ENCODE measurements at regions not wholly inside any gene's neighbourhood (a gene's known extent, or its start where the extent isn't known, plus 50 kb on each side); places are given as distances from the start of the nearest gene placed in this dataset.

DNA sequence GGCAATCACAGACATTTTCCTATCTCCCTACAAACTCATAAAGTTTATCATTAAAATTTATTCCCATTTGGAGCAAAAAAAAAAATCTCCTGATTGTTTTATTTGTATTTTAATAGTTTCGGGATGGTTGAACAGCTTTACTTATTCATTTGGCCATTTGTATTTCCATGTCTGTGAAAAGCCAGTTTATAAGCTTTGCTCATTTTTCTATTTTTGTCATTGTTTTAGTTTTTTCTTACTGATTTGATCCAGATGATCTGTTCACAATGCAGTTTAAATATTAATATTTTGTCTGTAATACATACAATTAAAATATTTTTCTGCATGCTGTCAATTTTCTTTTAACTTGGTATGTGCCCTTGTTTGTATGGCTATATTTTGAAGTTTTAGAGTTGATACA is 65.2 kb upstream of the CCN2 start:
- ChIA-PET CTCF (interaction anchor here in 1 of 2 donors (0.5 kb wide), 1 partner anchor 106 kb away, joined by 6 read pairs; no protein-coding TSS in a partner anchor), POLR2A (no interaction called here)
- no peak overlapping the region for H3K4me3 ChIP-seq (ENCODE audit: control insufficient read depth in 1 of 2, extremely low read depth in 1 of 2, low read length in 1 of 2)
- Mint-ChIP-seq H3K36me3 (no peaks in the 10 kb centered on the region), H3K9me3 (no peaks in the 10 kb centered on the region), H3K4me3 (no peak overlapping the region), H3K27ac (no peak overlapping the region), H3K27me3 (no peaks in the 10 kb centered on the region), H3K4me1 (no peaks in the 10 kb centered on the region)
- DNase-seq (no peak), ATAC-seq (replicated peaks in 1 of 4) (no peak)
- H3K27me3 ChIP-seq (replicated peaks in 1 of 2; ENCODE audit: control insufficient read depth in 2 of 2, extremely low read depth in 1 of 2, insufficient read depth in 2 of 2, low read length in 1 of 2): no peaks in the 10 kb centered on the region
- no peaks in the 10 kb centered on the region for H3K36me3 ChIP-seq (ENCODE audit: control insufficient read depth in 2 of 2, extremely low read depth in 1 of 2, insufficient read depth in 1 of 2, low read length in 1 of 2)
- no peak overlapping the region for H3K27ac ChIP-seq (ENCODE audit: low read length)
- no CpG with 5 or more reads among the region's 1 CpG for WGBS (ENCODE audit: insufficient coverage)
- no peaks in the 10 kb centered on the region for H3K9me3 ChIP-seq
- H3K4me1 ChIP-seq (ENCODE audit: control insufficient read depth in 1 of 2, extremely low read depth in 1 of 2, insufficient read depth in 2 of 2, low read length in 2 of 2): no peaks in the 10 kb centered on the region

GRCh38 chr6:132011582-132011981 is 60.4 kb upstream of the CCN2 start:
- no peak for DNase-seq
- WGBS (ENCODE audit: insufficient coverage): no CpG with 5 or more reads among the region's 2 CpGs
- no peaks in the 10 kb centered on the region for H3K27me3 Mint-ChIP-seq
- ChIA-PET CTCF (no interaction called here), POLR2A (interaction anchor here in 1 of 2 donors (0.6 kb wide), 1 partner anchor 93 kb away, joined by 5 read pairs; no protein-coding TSS in a partner anchor)
- H3K4me3 ChIP-seq (ENCODE audit: control insufficient read depth in 1 of 2, extremely low read depth in 1 of 2, low read length in 1 of 2): no peak overlapping the region
- H3K4me1 ChIP-seq (ENCODE audit: control insufficient read depth in 1 of 2, extremely low read depth in 1 of 2, insufficient read depth in 2 of 2, low read length in 2 of 2): no peaks in the 10 kb centered on the region
- no peaks in the 10 kb centered on the region for H3K36me3 ChIP-seq (ENCODE audit: control insufficient read depth in 2 of 2, extremely low read depth in 1 of 2, insufficient read depth in 1 of 2, low read length in 1 of 2)
- H3K36me3 Mint-ChIP-seq: no peaks in the 10 kb centered on the region
- no peak overlapping the region for H3K27ac ChIP-seq (ENCODE audit: low read length)
- H3K27me3 ChIP-seq (replicated peaks in 1 of 2; ENCODE audit: control insufficient read depth in 2 of 2, extremely low read depth in 1 of 2, insufficient read depth in 2 of 2, low read length in 1 of 2): no peaks in the 10 kb centered on the region
- no peaks in the 10 kb centered on the region for H3K9me3 Mint-ChIP-seq
- no peak overlapping the region for H3K4me3 Mint-ChIP-seq
- no peak overlapping the region for H3K27ac Mint-ChIP-seq
- H3K4me1 Mint-ChIP-seq: no peaks in the 10 kb centered on the region
- ATAC-seq (replicated peaks in 1 of 4): no peak
- H3K9me3 ChIP-seq: no peaks in the 10 kb centered on the region

DNA sequence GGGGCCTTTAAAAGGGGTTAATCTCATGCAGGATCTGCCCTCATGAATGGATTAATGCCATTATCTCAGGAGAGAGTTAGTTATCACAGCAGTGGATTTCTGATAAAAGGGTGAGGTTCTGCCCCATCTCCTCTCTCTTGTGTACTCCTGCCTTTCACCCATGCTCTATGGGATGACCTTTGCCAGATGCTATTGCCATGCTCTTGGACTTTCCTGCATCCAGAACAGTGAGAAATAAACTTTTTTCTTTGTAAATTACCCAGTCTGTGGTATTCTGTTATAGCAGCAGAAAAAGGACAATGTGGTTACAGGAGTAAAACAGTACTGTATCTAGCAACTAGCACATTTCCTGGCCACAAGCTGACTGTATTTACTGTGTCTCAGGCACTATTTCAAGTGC is 58.0 kb upstream of the CCN2 start:
- POLR2A ChIA-PET: no interaction called here
- DNase-seq: no peak
- H3K27ac ChIP-seq (ENCODE audit: low read length): no peak overlapping the region
- H3K4me1 ChIP-seq (ENCODE audit: control insufficient read depth in 1 of 2, extremely low read depth in 1 of 2, insufficient read depth in 2 of 2, low read length in 2 of 2): no peaks in the 10 kb centered on the region
- Mint-ChIP-seq H3K36me3 (no peaks in the 10 kb centered on the region), H3K9me3 (peaks cover 0 to 3% (median 0%) of the 10 kb centered on the region in 3 donors), H3K4me1 (no peaks in the 10 kb centered on the region), H3K27ac (no peak overlapping the region), H3K27me3 (no peaks in the 10 kb centered on the region), H3K4me3 (no peak overlapping the region)
- H3K36me3 ChIP-seq (ENCODE audit: control insufficient read depth in 2 of 2, extremely low read depth in 1 of 2, insufficient read depth in 1 of 2, low read length in 1 of 2): no peaks in the 10 kb centered on the region
- no peak overlapping the region for H3K4me3 ChIP-seq (ENCODE audit: control insufficient read depth in 1 of 2, extremely low read depth in 1 of 2, low read length in 1 of 2)
- CTCF ChIA-PET: no interaction called here
- no peaks in the 10 kb centered on the region for H3K27me3 ChIP-seq (replicated peaks in 1 of 2; ENCODE audit: control insufficient read depth in 2 of 2, extremely low read depth in 1 of 2, insufficient read depth in 2 of 2, low read length in 1 of 2)
- ATAC-seq (replicated peaks in 1 of 4): no peak
- no peaks in the 10 kb centered on the region for H3K9me3 ChIP-seq

- no CpG with 5 or more reads among the region's 2 CpGs for WGBS (ENCODE audit: insufficient coverage)
- H3K9me3 ChIP-seq: no peaks in the 10 kb centered on the region
- peaks cover 0 to 10% (median 7%) of the 10 kb centered on the region in 3 donors for H3K9me3 Mint-ChIP-seq
- ChIA-PET POLR2A (no interaction called here), CTCF (interaction anchor here in 1 of 2 donors (0.6 kb wide), 1 partner anchor 825 kb away, joined by 3 read pairs; no protein-coding TSS in a partner anchor)
- no peaks in the 10 kb centered on the region for H3K4me1 ChIP-seq (ENCODE audit: control insufficient read depth in 1 of 2, extremely low read depth in 1 of 2, insufficient read depth in 2 of 2, low read length in 2 of 2)
- no peak overlapping the region for H3K27ac Mint-ChIP-seq
- H3K36me3 ChIP-seq (ENCODE audit: control insufficient read depth in 2 of 2, extremely low read depth in 1 of 2, insufficient read depth in 1 of 2, low read length in 1 of 2): no peaks in the 10 kb centered on the region
- H3K4me3 Mint-ChIP-seq: no peak overlapping the region
- no peaks in the 10 kb centered on the region for H3K27me3 ChIP-seq (replicated peaks in 1 of 2; ENCODE audit: control insufficient read depth in 2 of 2, extremely low read depth in 1 of 2, insufficient read depth in 2 of 2, low read length in 1 of 2)
- no peaks in the 10 kb centered on the region for H3K4me1 Mint-ChIP-seq
- no peak for ATAC-seq (replicated peaks in 1 of 4)
- H3K4me3 ChIP-seq (ENCODE audit: control insufficient read depth in 1 of 2, extremely low read depth in 1 of 2, low read length in 1 of 2): no peak overlapping the region
- DNase-seq: no peak
- no peaks in the 10 kb centered on the region for H3K27me3 Mint-ChIP-seq
- H3K36me3 Mint-ChIP-seq: no peaks in the 10 kb centered on the region
- H3K27ac ChIP-seq (ENCODE audit: low read length): no peak overlapping the region
Measured at GRCh38 chr6:132007474-132008190, 56.5 kb upstream of the CCN2 start.

GRCh38 chr6:132005178-132005577 is 54.0 kb upstream of the CCN2 start:
- no peak overlapping the region for H3K27ac ChIP-seq (ENCODE audit: low read length)

DNA sequence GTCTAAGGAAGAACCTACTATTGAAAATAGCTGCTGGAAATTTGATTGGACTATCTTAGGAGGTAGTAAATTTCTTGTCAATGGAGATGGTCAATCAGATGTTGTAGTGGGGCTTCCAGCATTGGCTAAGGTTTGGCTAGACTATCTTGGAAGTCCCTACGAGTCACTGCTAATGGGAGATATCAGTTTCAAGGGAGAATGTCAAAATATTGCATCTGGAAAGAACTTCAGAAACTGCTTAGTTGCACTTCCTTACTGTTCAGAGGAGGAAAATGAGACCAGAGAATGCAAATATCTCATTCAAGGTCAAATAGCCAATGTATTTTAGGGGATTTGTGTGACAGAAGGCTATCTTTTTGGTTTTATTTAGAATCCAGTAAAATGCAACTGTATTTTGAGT is 53.5 kb upstream of the CCN2 start:
- ChIA-PET CTCF (no interaction called here), POLR2A (no interaction called here)
- 57% methylated on average over 1 of the region's 1 CpG for WGBS (ENCODE audit: insufficient coverage)
- H3K27me3 Mint-ChIP-seq: no peaks in the 10 kb centered on the region
- H3K36me3 Mint-ChIP-seq: no peaks in the 10 kb centered on the region
- no peak overlapping the region for H3K4me3 Mint-ChIP-seq
- H3K9me3 ChIP-seq: no peaks in the 10 kb centered on the region
- ATAC-seq (replicated peaks in 1 of 4) (no peak), DNase-seq (no peak)
- H3K4me3 ChIP-seq (ENCODE audit: control insufficient read depth in 1 of 2, extremely low read depth in 1 of 2, low read length in 1 of 2): no peak overlapping the region
- no peaks in the 10 kb centered on the region for H3K4me1 Mint-ChIP-seq
- H3K27me3 ChIP-seq (replicated peaks in 1 of 2; ENCODE audit: control insufficient read depth in 2 of 2, extremely low read depth in 1 of 2, insufficient read depth in 2 of 2, low read length in 1 of 2): no peaks in the 10 kb centered on the region
- H3K36me3 ChIP-seq (ENCODE audit: control insufficient read depth in 2 of 2, extremely low read depth in 1 of 2, insufficient read depth in 1 of 2, low read length in 1 of 2): no peaks in the 10 kb centered on the region
- no peak overlapping the region for H3K27ac ChIP-seq (ENCODE audit: low read length)
- H3K27ac Mint-ChIP-seq: no peak overlapping the region
- H3K4me1 ChIP-seq (ENCODE audit: control insufficient read depth in 1 of 2, extremely low read depth in 1 of 2, insufficient read depth in 2 of 2, low read length in 2 of 2): no peaks in the 10 kb centered on the region
- peaks cover 0 to 10% (median 7%) of the 10 kb centered on the region in 3 donors for H3K9me3 Mint-ChIP-seq

More at GRCh38 chr6:132005178-132005577, 54.0 kb upstream of the CCN2 start:
- DNase-seq (no peak), ATAC-seq (replicated peaks in 1 of 4) (no peak)
- H3K27me3 ChIP-seq (replicated peaks in 1 of 2; ENCODE audit: control insufficient read depth in 2 of 2, extremely low read depth in 1 of 2, insufficient read depth in 2 of 2, low read length in 1 of 2): no peaks in the 10 kb centered on the region
- H3K4me1 ChIP-seq (ENCODE audit: control insufficient read depth in 1 of 2, extremely low read depth in 1 of 2, insufficient read depth in 2 of 2, low read length in 2 of 2): no peaks in the 10 kb centered on the region
- H3K4me3 ChIP-seq (ENCODE audit: control insufficient read depth in 1 of 2, extremely low read depth in 1 of 2, low read length in 1 of 2): no peak overlapping the region
- POLR2A ChIA-PET: no interaction called here
- no peaks in the 10 kb centered on the region for H3K9me3 ChIP-seq
- Mint-ChIP-seq H3K27me3 (no peaks in the 10 kb centered on the region), H3K9me3 (peaks cover 0 to 10% (median 7%) of the 10 kb centered on the region in 3 donors), H3K36me3 (no peaks in the 10 kb centered on the region), H3K4me1 (no peaks in the 10 kb centered on the region), H3K4me3 (no peak overlapping the region), H3K27ac (no peak overlapping the region)
- CTCF ChIA-PET: no interaction called here
- no peaks in the 10 kb centered on the region for H3K36me3 ChIP-seq (ENCODE audit: control insufficient read depth in 2 of 2, extremely low read depth in 1 of 2, insufficient read depth in 1 of 2, low read length in 1 of 2)
- no CpG with 5 or more reads among the region's 2 CpGs for WGBS (ENCODE audit: insufficient coverage)

All from T-cell (primary cell).